KBM-7 (cell line): ENCODE measurements at regions not wholly inside any gene's neighbourhood (a gene's known extent, or its start where the extent isn't known, plus 50 kb on each side); places are given as distances from the start of the nearest gene placed in this dataset.

Experiments used
- DNase-seq: peaks from one replicate; pipeline ENCODE4 v3.0.0-alpha.2; 2015
- in situ Hi-C: fragments of 300-500 bp; cut with MboI; formaldehyde crosslinking; loops from 2 replicates; pipeline ENCODE4 v1.14.3; 2020; ENCODE audit warnings: low sequenced_read_pairs, low pct_unique_long_range_greater_than_20kb, mixed read lengths

GRCh38 chr12:4044736-4045730 is 171.8 kb upstream of the PARP11 start:
- DNase-seq = no peak
- in situ Hi-C loops = no loop called here

- no peak for DNase-seq
- in situ Hi-C loops = no loop called here
Measured at GRCh38 chr12:4044101-4044500, 170.9 kb upstream of the PARP11 start.

GRCh38 chr12:4041187-4041885 is 168.1 kb upstream of the PARP11 start:
- no peak for DNase-seq
- in situ Hi-C loops = no loop called here

GRCh38 chr12:4039931-4040330 is 166.7 kb upstream of the PARP11 start:
- DNase-seq = no peak
- in situ Hi-C loops = no loop called here

- peak; percentile 41 for DNase-seq
- in situ Hi-C loops = no loop called here
Measured at GRCh38 chr12:4037747-4038312, 164.6 kb upstream of the PARP11 start.

GRCh38 chr12:4036671-4037271 is 163.6 kb upstream of the PARP11 start:
- in situ Hi-C loops = no loop called here
- no peak for DNase-seq

GRCh38 chr12:4034921-4035320 is 161.7 kb upstream of the PARP11 start:
- in situ Hi-C loops = no loop called here
- DNase-seq = no peak

GRCh38 chr12:4032924-4033615 is 159.9 kb upstream of the PARP11 start:
- in situ Hi-C loops = no loop called here
- no peak for DNase-seq

- no peak for DNase-seq
- in situ Hi-C loops = no loop called here
Measured at GRCh38 chr12:4031703-4032291, 158.6 kb upstream of the PARP11 start.

- DNase-seq = peak; percentile 44
- in situ Hi-C loops = no loop called here
Measured at GRCh38 chr12:4030929-4031702, 157.9 kb upstream of the PARP11 start.

- no peak for DNase-seq
- in situ Hi-C loops = no loop called here
Measured at GRCh38 chr12:4027412-4027811, 154.2 kb upstream of the PARP11 start.

- in situ Hi-C loops = no loop called here
- DNase-seq = no peak
Measured at GRCh38 chr12:4026517-4026916, 153.3 kb upstream of the PARP11 start.

- no peak for DNase-seq
- in situ Hi-C loops = no loop called here
Measured at GRCh38 chr12:4026020-4026358, 152.8 kb upstream of the PARP11 start.

GRCh38 chr12:4025181-4026019 is 152.2 kb upstream of the PARP11 start:
- no peak for DNase-seq
- in situ Hi-C loops = no loop called here

GRCh38 chr12:4024701-4025100 is 151.5 kb upstream of the PARP11 start:
- in situ Hi-C loops = no loop called here

GRCh38 chr12:4015225-4016091 is 142.3 kb upstream of the PARP11 start:
- DNase-seq = no peak
- in situ Hi-C loops = no loop called here

More at GRCh38 chr12:4024701-4025100, 151.5 kb upstream of the PARP11 start:
- DNase-seq = no peak
